Stimulated activated CD4-positive, alpha-beta T cell treated with anti-CD3 and anti-CD28 coated beads, Interleukin-1b, Interleukin-23, amount 100 ng/mL, for 1 hour (primary cell): ENCODE measurements at regions not wholly inside any gene's neighbourhood (a gene's known extent, or its start where the extent isn't known, plus 50 kb on each side); places are given as distances from the start of the nearest gene placed in this dataset.

Experiments
- DNase-seq, 2 donors: peaks; one replicate each; pipeline ENCODE4 v3.0.0-alpha.2; 2020; ENCODE audit warnings: low read depth in 2 of 2

DNA sequence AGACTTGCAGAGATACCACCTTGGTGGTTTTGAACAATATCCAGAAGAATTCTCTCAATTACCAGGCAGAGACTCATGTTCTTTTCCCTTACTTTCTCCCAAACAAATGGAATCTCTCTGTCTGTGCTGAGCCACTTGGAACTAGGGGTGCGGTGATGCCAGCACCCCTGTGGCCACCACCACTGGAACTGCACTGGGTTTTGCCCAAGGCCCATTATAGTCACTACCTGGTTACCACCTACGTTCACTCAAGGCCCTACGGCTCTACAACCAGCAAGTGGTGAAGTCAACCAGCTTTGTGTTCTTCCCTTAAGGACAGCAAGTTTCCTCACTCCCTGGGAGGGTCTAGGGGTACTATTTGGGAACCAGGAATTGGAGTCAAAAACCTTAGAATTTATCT is 1183.7 kb downstream of the FSTL5 start:
- DNase-seq = no peak

GRCh38 chr4:160981083-160981482 is 1182.7 kb downstream of the FSTL5 start:
- no peak for DNase-seq

DNA sequence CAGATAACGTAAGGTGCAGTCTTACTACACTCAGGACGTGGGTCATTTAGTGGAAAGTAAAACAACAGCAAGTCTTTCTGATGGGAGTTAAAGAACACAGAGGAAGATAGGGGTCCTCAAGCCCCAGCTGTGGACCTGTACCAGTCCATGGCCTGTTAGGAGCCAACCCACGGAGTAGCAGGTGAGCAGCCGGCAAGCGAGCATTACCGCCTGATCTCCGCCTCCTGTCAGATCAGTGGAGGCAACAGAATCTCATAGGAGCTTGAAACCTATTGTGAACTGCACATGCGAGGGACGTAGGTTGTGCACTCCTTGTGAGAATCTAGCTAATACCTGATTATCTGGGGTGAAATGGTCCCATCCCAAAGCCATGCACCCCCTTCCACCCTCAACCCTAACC is 1180.8 kb downstream of the FSTL5 start:
- no peak for DNase-seq

- no peak for DNase-seq
These were observed 1161.4 kb downstream of the FSTL5 start for GRCh38 chr4:161002386-161002785.

DNA sequence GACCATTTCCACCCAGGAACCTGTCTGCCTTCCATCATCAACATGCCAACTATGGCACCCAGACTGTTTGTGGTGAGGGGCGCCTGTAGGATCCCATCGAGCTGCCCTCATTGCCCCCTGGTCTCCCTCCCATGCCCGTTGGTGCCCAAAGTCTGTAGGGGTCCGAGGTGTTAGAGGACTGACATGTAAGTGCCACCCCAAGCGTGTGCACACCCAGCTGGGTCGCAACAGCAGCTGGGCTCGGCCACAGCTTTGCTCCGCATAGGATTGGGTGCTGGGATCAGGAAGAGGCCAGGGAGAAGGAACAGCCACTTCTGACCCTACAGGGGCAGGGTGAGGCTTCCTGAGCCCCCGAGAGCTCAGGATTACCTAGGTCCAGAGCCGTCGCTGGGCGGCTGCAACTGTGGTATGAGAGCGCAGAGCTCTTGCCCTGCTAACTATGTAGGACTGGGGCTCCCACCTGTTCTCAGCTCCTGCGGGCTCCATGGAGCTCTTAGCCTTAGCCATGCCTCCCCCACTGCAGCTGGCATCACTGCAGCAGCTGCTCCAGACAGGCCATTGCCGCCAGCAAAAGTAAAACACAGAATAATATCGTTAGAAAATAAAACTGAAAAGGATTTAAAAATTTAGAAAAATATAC is 1160.3 kb downstream of the FSTL5 start:
- no peak for DNase-seq

GRCh38 chr4:161005746-161006145 is 1158.1 kb downstream of the FSTL5 start:
- no peak for DNase-seq

- no peak for DNase-seq
These were observed 1155.3 kb downstream of the FSTL5 start for GRCh38 chr4:161008527-161008926.

DNA sequence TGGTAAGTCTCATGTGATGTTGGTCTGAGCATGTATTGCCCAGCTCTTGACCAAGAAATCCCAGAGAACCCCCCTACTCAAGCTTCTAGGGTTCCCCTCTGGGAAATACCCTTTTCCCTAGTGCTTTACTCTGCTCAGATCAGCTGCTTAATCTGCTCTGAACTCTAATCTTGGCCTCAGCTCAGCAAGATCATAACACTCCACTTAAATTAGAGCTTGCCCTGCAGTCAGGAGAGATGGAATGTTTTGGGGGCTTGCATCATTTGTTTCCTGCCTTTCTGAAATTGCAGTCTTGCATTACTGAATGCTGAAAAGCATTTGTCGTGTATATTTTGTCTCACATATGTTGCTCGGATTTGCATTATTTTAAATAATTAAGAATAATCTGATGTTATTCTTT is 1153.6 kb downstream of the FSTL5 start:
- DNase-seq = no peak
